ENCODE measurements at regions not wholly inside any gene's neighbourhood (a gene's known extent, or its start where the extent isn't known, plus 50 kb on each side); places are given as distances from the start of the nearest gene placed in this dataset.

DNA sequence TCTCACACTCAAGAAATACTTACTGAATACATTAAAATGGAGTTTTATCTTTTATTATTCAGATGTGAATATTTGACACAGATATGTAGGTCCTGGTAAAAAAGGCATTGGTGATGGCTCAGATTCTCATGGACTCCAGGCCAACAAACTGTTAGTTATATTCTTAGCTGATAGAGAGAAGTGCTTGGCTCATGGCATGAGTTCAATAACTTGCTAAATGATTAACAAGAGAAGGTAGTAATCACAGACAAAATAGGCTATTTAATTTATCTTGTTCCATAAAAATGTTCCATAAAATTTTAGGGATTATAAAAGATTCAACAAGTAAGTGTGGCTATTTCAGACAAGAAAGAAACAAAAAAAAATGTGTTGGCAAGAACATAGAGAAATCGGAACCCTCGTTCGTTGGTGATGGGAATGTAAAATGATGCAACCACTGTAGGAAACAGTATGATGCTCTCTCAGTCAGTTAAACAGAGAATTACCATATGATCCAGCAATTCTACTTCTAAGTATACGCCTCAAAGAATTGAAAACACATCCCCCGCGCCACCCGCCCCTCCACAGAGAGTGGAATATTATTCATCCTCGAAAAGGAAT, 737.8 kb upstream of the ADAMTS5 start:
- no peak for DNase-seq (ENCODE audit: low read depth)

- DNase-seq (ENCODE audit: low read depth), result peak; percentile 14
Observed at GRCh38 chr21:27703791-27704190, 736.9 kb upstream of the ADAMTS5 start.

DNA sequence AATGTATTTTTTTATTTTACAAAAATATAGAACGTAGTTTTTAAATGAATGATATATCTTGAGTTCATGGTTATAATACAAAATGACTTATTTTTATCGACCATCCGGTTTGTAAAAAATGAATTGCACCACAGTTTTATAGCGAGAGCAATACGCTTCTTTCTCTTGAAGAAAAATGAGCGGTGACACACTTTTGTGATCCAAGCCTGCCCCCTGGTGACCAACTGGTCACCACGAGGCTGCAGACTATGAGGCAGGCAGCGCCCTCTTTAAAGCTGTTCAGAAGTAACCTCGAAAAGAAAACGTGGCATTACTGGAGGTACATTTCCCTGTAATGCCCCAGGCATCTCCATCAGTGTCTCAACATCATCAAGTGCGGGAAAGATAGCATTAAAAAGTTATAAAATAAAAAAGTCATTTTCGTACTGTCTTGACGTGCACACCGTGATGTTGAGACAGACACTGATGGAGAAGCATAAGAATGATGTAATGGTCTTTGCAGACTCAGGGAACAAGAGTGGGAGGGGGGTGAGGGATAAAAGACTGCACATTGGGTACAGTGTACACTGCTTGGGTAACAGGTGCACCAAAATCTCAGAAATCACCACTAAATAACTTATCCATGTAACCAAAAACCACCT, 734.2 kb upstream of the ADAMTS5 start:
- DNase-seq (ENCODE audit: low read depth), result peak; percentile 68

- no peak for DNase-seq (ENCODE audit: low read depth)
Observed at GRCh38 chr21:27695246-27695645, 728.4 kb upstream of the ADAMTS5 start.

DNA sequence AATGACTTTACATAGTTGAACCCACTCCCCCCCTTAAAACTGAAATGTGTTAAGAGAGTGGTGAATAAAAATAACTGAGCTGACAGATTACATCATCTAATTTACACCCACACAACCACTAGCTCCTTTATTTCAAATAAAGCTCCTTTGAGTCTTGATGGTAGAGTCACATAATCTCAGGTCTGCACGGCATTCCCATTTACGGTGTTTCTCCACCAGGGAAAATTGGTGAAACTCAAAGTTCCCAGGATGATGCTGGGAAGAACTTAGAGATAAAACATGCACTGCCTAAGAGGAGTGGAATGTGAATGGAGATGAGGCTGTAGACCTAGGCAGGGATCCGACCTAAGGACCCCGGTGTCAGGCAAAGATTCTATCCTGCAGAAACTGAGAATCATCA, 727.8 kb upstream of the ADAMTS5 start:
- no peak for DNase-seq (ENCODE audit: low read depth)

DNA sequence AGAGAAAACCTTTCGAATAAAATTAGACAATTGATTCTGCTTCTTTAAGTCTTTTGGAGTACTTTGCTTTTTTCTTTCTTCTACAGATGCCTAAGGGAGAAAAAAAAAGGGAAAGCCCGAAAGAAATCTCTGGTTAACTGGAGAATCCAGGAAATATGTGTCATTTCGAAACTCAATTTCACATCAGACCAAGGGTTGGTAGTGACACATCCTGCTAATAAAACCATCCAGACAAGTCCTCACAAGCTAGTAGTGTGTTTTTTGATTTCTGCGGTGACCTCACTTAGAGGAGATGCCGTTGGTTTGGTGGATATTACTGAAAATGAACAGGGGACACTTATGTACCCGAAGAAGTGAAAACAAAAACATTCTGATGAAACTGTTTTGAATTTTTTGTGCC, 726.5 kb upstream of the ADAMTS5 start:
- no peak for DNase-seq (ENCODE audit: low read depth)

DNA sequence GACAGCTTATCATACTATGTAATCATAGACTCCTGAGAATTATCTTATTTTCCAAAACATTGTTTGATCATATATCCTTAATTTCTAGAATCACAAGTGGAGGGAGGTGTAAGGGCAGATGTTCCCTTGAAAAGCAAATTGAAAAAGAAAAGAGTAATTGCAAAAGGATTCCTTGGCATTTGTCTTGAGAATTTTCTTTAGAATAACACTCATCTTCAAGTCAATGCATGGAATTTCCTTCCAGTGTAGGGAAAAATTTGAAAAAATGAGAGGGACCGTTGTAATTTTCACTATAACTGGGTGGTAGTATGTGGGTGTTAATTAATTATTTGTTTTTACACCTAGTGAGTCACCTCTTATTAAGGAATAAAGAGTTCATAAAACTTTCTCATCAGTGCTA, 724.6 kb upstream of the ADAMTS5 start:
- DNase-seq (ENCODE audit: low read depth), result no peak

GRCh38 chr21:27691006-27691405, 724.1 kb upstream of the ADAMTS5 start:
- no peak for DNase-seq (ENCODE audit: low read depth)

- DNase-seq (ENCODE audit: low read depth), result no peak
Observed at GRCh38 chr21:27690426-27690825, 723.5 kb upstream of the ADAMTS5 start.

DNA sequence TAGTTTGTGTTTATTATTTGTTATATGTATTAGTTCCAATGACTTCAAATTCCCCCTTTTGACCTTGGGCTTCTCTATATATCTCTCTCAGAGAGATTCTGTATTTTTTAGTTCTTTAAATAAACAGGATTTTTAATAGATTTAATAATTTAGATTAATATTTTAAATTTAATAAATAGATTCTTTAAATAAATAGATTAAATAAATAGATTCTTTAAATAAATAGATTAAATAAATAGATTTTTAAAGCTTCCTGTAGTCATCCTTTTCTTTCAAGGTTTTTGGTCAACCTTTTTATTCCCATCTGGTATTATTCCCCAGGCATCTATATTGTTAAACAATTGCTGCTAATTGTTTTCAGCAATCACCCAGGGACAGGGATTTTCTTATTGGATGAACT, 721.9 kb upstream of the ADAMTS5 start:
- DNase-seq (ENCODE audit: low read depth), result no peak

GRCh38 chr21:27683292-27683691, 716.4 kb upstream of the ADAMTS5 start:
- DNase-seq (ENCODE audit: low read depth), result no peak

DNA sequence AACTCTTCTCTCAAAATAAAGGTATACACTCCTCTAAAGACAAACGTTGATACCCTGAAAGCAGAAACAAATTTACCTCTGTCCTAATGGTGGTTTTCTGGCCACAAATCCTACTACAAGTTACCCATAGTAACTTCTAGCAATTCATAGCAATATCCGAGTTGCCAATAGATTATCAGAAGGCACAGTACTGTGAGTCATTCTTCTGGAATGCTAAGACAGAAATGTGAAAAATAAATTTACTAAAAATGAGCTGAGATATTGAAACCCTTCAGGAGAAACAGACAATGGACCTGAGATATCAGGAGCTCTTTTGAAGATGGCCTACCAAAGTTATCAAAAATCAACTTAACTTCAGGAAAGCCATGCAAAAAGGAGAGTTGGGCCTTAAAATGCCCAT, 715.0 kb upstream of the ADAMTS5 start:
- DNase-seq (ENCODE audit: low read depth), result no peak

GRCh38 chr21:27681038-27681437, 714.1 kb upstream of the ADAMTS5 start:
- DNase-seq (ENCODE audit: low read depth), result no peak

DNA sequence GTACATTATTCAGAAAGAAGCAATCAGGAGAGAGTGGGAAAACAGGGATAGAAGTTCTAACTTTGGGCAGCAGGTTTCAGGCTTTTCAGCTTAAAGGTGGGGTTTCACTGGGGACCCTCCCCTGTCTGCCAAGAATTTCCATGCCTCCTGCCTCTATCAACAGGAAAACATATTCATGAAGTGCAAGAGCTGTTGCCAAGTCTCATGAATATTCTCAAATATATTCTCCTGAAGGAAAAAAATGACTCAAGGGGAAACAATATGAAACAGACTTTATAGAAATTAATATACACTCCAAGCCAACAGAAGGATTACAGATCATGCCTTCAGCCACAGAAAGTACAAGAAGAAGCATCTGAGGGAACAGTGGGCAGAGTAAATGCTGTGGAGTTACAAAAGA, 713.3 kb upstream of the ADAMTS5 start:
- DNase-seq (ENCODE audit: low read depth), result no peak

DNA sequence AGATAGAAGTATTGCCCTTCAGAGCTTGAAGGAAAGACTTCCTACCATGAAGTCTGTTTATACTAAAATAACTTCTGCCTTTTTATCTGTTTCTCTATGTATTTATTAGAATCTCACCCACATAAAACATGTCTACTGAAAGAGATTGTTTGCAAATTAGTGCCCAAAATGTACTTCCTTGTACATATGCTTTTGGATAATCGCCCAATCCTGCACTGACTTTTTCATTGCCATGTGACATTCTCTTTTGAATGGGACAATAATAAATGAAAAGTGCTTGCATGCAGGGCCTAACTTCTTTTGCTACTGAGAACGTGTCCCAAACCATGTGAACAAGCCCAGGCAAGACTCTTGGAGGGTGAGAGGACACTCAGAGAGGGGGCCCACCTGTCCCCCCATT, 711.6 kb upstream of the ADAMTS5 start:
- DNase-seq (ENCODE audit: low read depth), result no peak

- DNase-seq (ENCODE audit: low read depth), result no peak
Observed at GRCh38 chr21:27677546-27677945, 710.7 kb upstream of the ADAMTS5 start.

- DNase-seq (ENCODE audit: low read depth), result no peak
Observed at GRCh38 chr21:27675306-27675705, 708.4 kb upstream of the ADAMTS5 start.

GRCh38 chr21:27674041-27674615, 707.2 kb upstream of the ADAMTS5 start:
- DNase-seq (ENCODE audit: low read depth), result no peak

DNA sequence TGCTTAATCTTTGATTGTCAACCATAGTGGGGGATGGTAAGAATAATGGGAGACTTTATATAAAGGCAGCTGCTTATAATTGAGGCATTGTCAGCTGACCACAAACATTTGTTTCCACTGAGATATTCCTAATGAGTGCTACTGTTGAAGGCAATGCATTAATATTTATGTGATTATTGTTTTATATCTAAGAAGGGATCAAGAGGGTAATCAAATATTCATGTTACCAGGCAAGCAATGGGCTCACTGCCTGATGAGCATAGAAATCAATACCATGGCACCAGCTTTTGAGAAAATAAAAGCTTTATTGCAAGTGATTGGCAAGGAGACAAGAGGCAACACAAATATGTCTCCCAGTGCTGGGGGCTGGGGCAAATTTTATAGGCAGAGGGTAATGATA, 706.7 kb upstream of the ADAMTS5 start:
- DNase-seq (ENCODE audit: low read depth), result no peak

- DNase-seq (ENCODE audit: low read depth), result no peak
Observed at GRCh38 chr21:27671207-27671606, 704.3 kb upstream of the ADAMTS5 start.

DNA sequence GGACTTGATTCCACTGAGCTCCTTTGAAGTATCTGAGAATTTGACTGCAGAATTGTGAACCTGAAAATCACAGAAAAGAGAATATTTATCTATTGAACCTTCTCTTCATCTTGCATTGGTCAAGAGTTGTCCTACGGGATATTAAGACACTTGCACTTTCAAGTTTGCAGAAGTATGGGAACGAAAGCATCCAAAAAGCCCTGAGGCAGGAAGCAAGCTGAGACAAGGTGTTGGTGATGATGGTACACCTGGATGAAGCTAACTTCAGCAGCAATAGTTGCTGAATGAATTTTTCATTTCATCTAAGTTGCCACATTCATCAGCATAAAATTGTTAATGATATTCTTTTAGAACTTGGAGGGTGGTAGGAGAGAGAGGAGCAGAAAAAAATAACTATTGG, 686.6 kb upstream of the ADAMTS5 start:
- DNase-seq (ENCODE audit: low read depth), result no peak

DNA sequence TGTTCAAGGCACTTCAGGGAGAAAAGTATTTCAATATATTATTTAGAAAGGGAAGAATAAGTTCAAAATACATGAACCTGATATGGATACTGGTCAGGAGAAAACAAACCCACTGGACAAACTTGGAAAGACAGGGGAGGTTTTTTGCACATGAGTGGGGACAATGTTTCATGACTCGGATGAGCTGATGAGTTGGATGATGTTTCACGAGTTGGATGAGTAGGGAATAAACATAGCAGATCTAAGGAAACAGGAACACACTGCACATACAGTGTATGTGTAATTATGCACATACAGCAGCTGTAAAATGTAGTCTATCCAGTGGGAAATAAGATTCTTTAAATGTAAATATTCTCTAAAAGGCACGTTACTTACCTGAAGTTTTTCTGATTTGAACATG, 682.9 kb upstream of the ADAMTS5 start:
- no peak for DNase-seq (ENCODE audit: low read depth)

- DNase-seq (ENCODE audit: low read depth), result no peak
Observed at GRCh38 chr21:27649323-27649722, 682.4 kb upstream of the ADAMTS5 start.

DNA sequence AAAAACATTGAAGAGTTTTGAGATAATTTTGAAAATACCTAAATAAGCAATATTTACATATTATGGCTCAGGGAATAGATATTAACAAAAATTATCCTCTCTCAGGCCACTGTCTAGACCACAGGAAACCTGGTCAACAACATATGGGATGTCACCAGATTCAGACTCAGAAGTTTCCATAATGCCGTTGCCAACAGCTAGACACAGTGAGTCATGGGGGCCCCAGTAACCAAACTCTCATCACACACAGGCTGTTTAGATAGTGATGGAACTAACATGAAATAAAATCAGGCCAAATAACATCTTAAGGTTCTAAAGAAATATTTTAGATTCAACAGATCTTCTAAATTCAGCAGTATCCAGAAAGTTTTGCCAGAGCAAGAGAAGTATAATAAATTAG, 681.7 kb upstream of the ADAMTS5 start:
- DNase-seq (ENCODE audit: low read depth), result no peak

All from forelimb muscle (tissue), 1 donor.